ENCODE measurements at regions not wholly inside any gene's neighbourhood (a gene's known extent, or its start where the extent isn't known, plus 50 kb on each side); places are given as distances from the start of the nearest gene placed in this dataset.

DNA sequence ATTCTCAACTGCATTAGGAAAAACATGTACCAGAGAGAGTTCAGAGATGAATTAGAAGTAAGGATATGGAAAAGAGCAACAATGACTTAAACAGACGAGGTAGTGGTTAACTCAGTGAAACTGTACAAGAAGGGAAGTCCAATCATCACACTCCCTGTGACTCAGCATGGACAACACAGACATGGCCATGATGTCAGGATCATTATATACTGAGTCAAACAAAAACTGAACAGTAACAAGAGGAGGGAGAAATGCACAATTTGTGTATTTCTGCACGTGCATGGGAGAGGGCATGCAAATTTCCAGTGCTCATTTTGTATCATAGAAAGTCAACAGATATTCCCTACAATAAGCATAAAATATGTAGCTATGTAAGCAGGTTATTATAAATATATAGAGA, 1037.8 kb downstream of the BCL11B start:
- no peak for DNase-seq (ENCODE audit: low read depth)

DNA sequence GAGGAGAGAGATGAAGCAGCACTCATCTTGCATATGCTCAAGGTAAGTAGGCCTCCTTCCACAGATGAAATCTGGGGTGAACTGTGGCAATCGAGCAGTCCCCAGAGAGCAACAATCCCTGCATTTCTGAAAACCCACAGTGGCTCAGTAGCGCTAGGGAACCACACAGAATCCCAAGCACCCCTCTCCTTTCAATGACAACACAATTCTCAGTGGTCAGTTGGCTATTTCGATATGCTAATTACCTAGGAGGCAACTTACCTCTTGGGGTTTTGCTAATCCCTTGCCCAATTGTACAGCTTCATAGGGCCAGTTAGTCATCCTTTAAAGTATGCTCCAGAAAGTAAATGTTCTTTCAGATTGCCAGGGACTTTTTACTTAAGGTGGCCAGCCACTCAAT, 1035.7 kb downstream of the BCL11B start:
- DNase-seq (ENCODE audit: low read depth): no peak

DNA sequence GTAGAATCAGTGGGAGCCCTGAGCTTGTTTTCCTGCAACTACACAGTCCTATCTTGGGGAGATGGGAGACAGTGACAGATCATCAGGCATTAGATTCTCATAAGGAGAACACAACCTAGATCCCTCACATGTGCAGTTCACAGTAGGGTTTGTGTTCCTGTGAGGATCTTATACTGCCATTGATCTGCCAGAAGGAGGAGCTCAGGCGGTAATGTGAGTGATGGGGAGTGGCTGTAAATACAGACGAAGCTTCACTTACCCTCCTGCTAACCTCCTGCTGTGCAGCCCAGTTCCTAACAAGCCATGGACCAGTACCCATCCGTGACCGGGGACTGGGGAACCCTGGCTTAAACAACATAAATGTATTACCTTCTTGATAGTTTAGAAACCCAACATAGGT, 1034.1 kb downstream of the BCL11B start:
- DNase-seq (ENCODE audit: low read depth): no peak

DNA sequence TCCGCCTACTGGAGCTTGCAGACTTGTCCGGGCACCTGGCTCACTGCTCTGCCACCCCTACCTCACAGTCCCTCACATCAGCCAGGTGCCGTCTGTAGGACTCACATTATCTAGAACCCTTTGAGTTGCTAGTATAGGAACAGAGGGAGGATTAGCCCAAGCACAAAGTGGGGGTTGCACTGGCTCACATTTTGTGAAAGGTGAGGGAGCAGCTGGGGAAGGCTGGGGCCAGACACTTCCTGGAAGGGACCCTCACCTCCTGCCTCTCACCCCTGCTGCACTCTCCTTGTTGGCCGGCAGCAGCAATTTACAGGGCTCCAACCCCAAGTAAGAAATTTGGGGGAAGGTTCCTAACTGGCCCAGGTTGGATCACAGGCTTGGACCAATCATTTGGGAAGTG, 1031.6 kb downstream of the BCL11B start:
- DNase-seq (ENCODE audit: low read depth): no peak

DNA sequence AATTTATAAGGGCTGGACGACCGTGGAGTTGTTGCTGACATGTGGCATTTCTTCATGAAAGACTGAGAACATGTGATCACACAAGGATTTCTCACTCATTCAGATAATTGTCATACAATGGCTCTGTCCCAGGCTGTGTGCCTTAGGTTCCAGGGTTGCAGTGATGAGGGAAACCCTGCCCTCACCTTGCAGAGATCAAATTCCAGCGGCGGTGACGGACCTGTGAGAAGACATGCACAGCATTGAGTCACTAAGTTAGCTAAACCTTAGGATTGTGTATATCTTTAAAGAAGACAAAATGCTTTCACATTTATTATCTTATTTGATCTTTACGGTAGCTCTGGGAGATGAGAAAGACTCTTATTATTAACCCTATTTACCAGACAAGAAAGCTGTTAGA, 1029.1 kb downstream of the BCL11B start:
- no peak for DNase-seq (ENCODE audit: low read depth)

DNA sequence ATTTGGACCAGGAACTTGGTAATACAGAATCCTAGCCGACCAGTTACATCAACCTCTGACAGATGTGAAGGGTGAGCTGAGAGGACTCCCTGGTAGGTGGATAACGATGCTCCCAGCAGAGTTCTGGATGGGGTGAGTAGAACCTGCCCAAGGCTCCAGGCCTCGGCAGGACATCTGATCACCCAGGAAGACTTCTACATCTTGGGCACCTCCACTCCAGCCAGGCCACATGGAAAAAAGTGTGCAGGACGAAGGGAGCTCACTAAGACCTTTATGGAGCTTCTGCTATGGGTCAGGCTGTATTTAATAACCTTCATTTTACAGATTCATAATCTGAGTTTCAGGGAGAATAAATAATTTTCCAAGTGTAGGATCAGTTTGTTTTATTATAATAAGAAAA, 1028.7 kb downstream of the BCL11B start:
- no peak for DNase-seq (ENCODE audit: low read depth)

DNA sequence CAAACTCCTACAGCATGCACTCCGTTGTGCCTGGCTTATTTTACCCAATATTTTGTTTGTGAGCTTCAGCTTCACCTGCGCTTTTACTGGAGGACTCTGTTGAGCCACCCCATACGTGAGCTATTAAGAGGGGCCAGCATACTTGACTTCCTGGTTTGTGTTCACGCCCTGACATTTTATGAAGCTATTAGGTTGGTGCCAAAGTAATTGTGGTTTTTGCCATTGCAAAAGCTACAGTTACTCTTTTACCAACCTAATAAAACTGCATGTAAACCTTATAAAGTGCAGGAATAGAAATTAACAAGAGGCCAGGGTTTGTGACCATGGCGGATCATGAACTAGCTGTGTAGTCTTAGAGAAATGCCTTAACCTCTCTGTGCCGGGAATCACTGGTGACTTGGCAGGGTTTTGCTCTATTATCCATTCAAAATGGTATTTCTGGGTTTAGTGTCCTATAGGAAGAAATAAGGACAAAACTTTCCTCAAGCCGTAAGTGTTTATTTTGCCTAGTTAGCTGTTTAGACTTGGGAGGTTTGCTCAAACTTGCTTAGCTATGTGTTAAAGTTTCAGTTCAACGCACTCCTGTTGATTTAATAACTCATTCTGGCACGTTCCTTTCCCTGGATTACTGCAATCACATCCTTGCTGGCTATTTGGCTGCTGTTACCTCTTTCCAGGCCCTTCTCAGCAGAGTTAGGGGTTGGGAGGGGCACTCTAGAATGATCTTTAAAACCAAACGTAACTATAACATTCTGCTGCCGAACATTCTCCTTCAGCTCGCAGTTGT, 1027.6 kb downstream of the BCL11B start:
- no peak for DNase-seq (ENCODE audit: low read depth)

DNA sequence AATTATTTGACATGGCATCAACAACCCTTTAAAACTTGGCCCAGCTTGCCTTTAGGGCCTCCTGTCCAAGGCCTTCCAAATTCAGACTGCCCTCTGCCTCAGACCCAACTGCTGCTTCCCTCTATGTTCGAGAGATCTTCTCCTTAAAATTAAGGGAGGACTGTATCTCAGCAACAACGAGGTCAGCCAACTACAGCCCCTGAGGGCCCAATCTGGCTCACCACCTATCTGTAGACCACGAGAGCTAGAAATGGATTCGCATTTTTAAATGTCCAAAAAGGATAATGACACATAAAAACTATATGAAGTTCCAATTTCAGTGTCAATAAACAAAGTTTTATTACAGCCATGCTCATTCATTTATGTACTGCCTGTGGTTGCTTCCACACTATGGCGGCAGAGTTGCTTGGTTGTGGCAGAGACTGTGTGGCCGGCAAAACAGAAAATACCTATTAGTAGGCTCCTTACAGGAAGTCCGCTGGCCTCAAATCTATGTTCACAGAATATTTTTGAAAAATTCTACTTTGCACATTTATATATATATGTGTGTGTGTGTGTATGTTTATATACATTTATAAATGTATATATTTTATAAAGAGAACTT, 1026.9 kb downstream of the BCL11B start:
- DNase-seq (ENCODE audit: low read depth): no peak

DNA sequence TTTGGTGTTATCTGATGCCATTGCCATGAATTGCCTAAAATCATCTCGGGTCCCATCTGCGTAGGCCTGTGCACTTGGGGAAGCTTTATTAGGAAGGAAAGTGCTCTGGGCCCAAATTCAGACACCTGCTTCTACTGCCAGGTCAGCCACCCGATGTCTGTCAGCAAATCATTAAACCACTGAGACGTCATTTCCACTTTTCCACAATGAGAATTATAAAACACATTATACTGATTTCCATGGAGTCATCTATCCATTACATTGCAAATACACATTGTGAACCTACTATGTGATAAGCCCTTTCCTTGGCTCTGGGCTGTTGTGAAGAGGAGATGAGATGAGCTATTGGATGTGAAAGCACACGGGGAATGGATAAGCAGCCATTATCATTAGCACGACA, 1022.9 kb downstream of the BCL11B start:
- DNase-seq (ENCODE audit: low read depth): no peak

DNA sequence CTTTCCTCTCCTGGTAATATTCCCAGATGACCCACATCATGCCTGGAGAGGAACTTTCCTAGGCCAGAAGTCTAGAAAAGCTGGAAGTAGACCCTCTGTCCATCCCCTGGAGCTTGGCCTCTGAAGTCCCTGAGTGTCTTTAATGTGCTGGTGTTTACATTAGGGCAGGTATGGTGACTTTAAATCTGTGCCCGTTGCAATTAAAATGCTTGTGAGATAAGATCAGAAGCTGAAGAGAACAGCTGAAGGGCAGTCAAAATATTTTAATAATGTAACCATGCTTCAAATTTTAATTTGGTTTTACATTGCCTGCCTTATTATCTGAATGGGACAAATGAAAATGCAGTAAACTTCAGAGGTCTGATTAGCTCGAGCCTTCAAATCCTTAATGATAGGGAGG, 1022.5 kb downstream of the BCL11B start:
- no peak for DNase-seq (ENCODE audit: low read depth)

DNA sequence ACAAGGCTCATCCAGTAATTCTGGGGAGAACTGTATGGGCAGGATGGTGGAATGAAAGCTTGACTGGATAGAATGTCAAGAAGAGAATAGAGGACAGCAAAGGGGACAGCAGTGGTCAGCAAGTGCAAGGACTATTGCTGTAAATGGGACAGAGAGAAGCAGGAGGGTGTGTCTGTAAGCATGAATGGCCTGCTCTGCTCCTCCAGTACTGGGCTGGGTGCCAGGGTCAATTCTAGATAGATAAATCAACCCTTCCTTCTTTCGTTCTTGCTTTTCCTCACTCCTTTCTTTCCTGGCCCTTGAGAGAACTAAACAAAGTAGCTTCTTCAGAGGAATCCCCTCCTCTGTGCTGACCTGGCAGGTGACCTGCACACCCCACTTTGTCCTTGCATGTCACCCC, 1019.2 kb downstream of the BCL11B start:
- DNase-seq (ENCODE audit: low read depth): no peak

DNA sequence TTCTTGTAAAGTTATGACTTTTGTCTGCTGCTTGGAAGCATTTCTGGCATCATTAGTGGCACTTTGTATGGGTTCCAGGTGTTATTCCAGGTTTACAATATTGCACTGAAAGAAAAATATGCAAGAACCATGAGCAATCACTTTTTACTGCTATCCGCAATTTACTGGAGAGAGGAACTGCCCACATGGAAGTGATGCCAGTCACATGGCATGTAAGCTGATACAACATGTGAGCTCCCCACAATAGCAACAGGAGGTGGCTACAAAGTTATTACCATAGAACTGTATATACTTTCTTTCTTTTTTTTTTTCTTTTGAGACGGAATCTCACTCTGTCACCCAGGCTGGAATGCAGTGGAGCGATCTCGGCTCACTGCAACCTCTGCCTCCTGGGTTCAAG, 1012.1 kb downstream of the BCL11B start:
- no peak for DNase-seq (ENCODE audit: low read depth)

DNA sequence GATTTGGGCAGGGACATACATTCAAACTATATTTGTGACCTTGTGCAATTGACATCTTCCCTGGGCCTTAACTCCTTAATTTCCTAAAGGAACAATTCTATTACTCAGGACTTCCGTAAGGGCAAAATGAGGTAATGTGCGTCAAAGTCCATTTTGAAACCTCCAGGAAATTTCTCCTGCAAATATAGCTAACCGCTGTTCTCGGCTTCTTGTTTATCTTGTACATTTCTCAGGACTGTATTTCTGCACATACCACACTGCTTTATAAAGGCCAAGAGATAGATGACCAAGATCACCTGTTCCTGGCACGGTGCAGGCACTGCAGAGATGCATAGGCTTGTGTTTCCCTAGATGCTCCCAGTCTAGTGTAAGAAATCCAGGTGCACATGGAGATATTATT, 1009.4 kb downstream of the BCL11B start:
- no peak for DNase-seq (ENCODE audit: low read depth)

DNA sequence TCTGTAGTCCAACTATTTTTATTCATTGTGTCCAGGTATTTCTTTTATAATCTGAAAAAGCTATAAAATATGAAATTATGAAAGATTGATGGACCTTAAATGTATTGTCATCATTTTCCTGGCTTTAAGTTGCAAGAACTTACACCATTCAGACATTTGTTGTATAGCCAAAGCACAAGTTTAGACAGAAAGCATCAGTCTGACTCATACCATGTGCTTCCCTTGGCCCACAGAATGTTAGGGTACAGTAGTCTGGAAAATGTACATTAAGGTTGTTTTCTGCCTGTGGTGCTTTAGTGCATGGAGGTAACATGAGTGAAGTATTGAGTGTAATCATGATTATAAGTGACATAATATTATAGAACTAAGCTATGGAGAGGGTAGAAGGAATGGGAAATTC, 1002.5 kb downstream of the BCL11B start:
- DNase-seq (ENCODE audit: low read depth): no peak

DNA sequence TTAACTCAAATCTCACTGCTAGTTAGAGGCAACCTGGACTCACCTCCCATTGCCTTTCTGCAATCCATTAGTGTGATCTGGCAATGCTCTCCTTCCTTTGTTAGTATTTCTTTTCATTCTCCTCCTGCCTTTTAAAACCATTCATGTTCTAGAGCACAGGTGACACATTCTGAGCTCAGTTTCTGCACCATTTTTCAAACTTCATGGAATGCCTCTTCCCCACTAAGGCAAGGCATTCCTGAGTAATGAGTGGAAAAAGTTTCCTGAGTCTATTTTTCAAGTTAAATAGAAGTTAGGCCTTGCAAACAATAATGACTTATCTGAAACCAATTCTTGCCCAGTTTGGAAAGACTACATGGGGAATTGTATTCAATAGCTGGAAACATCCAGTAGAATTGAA, 1001.8 kb downstream of the BCL11B start:
- no peak for DNase-seq (ENCODE audit: low read depth)

DNA sequence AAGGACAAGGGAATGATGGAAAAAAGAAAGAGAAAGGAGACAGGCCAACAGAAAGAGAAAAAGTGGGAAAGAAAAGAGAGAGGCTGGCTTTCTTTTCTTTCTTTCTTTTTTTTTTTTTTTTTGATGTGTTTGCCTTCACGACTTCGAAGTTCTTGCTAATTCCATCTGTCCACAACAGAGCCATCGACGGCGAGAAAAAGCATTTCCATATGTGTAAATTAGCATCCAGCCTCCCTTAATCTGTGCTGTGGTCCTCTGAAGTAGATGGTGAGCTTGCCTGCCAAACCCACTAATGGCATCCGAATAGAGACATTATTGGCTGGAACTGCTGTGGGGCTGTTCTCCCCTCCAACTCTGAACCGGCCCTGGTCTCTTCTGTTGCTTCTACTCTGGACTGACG, 997.4 kb downstream of the BCL11B start:
- no peak for DNase-seq (ENCODE audit: low read depth)

DNA sequence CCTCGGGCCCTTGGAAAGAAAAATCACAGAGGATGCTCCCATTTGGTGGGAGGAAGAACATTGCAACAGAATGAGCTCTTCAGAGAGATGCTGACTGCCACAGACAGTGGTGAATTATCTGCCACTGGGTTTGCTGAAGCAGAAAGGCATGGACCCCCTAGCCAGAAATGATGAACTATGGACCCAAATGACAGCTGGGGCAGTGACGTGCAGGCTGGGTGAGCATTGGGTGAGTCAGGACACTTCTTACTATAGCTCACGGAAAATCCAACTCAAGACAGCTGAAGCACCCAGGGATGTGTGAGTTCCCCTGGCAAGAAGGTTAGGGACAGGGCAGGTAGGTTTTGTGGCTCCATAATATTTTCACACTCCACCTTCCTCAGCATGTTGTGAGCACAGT, 993.2 kb downstream of the BCL11B start:
- DNase-seq (ENCODE audit: low read depth): no peak

DNA sequence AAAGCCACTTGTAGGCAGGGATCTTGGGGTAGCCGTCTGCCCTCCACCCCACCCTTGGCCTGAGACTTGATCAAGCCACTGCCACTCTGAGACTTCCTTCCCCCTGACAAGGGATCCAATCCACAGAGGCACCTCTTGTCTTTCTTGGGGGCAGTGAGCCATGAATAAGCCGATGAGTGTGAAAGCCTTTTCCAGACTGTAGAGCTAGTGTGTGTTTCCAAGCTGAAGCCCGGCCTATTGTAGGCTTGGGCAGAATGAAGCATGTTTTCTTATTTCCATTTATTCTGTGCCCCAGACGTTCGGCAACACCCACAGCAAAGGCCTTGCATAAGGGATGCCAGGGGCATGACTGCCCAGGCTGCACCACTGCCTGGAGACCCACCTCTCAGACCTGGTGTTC, 991.6 kb downstream of the BCL11B start:
- DNase-seq (ENCODE audit: low read depth): no peak

DNA sequence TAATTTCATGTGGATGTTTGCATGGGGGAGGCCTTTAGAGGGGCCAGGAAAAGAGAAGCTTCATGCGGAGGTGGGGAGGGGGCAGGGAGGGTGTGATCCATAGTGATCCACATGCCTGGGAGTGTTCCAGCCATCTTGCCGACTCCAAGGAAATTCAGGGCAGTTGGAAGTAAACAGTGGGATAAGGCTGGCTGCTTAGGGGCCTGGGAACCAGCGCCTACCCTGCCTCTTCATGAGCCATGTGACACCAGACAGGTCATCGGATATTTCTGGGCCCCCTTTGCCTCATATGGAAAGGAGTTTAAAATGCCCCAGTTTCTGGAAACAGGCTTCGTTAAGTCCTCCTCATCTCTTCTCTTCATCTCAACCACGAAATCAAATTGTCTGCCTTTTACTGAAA, 983.2 kb downstream of the BCL11B start:
- DNase-seq (ENCODE audit: low read depth): no peak

DNA sequence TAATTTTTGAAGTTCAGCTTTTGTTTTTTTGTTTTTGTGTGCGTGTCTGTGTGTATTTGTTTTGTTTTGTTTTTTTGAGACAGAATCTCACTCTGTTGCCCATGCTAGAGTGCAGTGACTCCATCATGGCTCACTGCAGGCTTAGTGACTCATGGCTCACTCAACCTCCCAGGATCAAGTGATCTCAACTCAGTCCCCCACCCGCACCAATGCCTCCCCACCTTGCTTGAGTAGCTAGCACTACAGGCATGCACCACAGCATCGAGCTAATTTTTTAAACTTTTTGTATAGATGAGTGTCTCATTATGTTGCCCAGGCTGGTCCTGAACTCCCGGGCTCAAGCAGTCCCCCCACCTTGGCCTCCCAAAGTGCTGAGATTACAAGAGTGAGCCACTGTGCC, 981.4 kb downstream of the BCL11B start:
- no peak for DNase-seq (ENCODE audit: low read depth)

DNA sequence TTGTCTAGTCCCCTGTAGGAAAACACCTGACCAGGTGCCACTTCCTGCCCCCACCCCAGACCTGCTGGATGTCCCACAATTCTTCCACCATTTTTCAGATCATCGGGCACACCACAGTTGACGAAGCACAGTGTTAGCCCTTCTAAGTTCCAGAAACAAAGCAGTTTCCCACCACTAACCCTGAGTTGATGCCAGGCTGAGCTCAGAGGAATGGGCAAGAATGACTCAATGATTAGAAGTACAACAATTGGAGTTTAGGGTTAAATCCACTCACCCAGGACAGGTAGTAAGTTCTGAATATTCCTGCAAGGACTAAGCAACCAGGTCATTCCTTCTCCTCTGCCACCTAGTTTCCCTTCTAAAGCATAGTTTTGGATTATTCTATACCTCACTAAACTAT, 979.8 kb downstream of the BCL11B start:
- DNase-seq (ENCODE audit: low read depth): no peak

DNA sequence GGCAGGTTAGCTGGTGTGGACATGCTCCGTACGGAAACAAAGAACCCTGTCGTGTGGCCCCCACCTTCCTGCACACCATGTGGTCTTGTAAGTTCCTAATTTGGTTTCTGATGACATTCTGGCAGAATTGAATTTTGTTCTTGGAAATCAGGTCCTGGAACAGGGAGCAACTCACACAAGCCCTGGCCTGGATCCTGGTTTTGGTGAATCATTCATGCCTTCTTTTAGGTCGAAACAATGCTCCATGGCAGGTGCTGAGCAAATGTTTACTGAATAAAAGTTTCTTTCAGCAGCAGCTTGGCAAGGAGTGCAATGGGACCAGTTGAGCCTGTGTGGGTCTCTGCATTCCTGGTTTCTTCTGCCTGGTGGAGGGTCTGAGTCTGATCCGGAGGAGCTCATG, 978.4 kb downstream of the BCL11B start:
- DNase-seq (ENCODE audit: low read depth): no peak

DNA sequence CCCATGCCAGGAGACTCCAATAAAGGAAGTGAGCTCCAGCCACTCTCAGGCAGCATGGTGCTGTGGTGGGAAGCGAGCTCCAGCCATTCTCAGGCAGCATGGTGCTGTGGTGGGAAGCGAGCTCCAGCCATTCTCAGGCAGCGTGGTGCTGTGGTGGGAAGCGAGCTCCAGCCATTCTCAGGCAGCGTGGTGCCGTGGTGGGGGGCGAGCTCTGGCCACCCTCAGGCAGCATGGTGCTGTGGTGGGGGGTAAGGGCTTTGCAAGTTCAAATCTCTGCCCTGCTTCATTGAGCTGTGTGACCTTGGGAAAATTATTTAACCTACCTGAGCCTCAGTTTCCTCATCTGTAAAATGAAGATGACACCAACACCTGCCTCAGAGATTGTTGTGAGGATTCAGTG, 975.1 kb downstream of the BCL11B start:
- DNase-seq (ENCODE audit: low read depth): no peak

DNA sequence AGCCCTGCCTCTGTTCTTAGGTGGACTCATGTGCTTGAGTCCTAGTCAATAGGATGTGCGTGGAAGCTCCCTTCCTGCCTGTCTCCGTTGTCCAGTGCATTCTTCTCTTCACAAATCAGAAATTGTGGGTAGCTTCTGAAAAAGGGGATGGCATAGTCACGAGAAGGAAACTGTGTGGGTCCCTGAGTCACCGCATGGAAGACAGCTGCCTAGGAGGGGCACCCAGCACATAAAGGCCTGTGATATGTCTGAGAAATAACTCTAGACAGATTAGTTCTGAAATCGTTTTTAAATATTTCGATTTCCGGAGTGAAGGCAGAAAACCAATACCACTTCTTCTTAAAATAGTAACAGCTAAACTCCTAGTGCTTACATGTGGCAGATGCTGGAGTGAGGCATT, 974.4 kb downstream of the BCL11B start:
- no peak for DNase-seq (ENCODE audit: low read depth)

All from stimulated activated CD8-positive, alpha-beta memory T cell treated with anti-CD3 and anti-CD28 coated beads, Interleukin-4, amount 100 ng/mL, for 24 hours (primary cell).